Fibroblast of skin of abdomen (primary cell): ENCODE measurements at regions not wholly inside any gene's neighbourhood (a gene's known extent, or its start where the extent isn't known, plus 50 kb on each side); places are given as distances from the start of the nearest gene placed in this dataset.
A peak's percentile ranks its signal among the peaks of the same experiment; 100 is the strongest.

Experiments
- DNase-seq: peaks from one replicate; pipeline ENCODE4 v3.0.0-alpha.2; 2013

DNA sequence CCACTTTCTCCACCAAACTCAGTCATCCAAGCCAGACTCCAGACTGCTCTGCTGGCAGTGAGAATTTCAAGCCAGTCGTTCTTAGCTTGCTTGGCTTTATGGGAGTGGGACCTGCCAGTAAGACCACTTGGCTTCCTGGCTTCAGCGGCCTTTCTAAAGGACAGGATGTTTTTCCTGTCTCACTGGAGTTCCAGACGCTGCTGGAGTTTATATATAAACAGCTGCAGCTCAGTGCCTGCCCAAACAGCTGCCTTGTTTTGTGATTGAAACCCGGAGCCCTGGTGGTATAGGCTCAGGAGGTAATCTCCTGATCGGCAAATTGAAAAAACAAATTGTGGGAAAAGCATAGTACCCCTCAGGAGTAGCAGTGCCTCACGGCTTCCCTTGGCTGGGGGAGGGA is 1165.8 kb upstream of the ADGRL3 start:
- DNase-seq, result no peak

DNA sequence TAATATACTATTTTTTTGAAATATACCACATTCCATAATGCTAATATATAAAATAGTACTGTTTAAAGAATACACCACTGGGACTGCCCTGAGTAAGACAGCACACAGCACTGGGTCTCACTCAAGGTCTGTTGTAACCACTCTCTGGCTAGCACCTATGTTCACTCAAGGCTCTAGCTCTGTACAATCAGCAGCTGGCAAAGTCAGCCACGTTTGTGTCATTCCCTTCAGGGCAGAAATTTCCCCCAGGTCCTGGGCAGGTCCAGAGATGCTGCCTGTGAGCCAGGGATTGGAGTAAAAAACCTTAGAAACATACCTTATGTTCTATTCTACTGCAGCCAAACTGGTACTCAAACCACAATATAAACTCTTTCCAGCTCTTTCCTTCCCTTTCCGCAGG is 1160.2 kb upstream of the ADGRL3 start:
- no peak for DNase-seq

DNA sequence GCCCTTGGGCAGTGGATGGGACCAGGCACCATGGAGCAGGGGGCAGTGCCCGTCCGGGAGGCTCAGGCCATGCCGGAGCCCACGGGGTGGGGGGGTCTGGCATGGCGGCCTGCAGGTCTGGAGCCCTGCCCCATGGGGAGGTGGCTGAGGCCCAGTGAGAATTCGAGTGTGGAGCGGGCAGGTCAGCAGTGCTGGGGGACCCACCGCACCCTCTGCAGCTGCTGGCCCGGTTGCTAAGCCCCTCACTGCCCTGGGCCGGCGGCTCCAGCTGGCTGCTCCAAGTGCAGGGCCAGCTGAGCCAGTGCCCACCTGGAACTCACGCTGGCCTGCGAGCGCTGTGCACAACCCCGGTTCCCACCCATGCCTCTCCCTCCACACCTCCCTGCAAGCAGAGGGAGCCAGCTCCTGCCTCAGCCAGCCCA is 1157.9 kb upstream of the ADGRL3 start:
- no peak for DNase-seq

DNA sequence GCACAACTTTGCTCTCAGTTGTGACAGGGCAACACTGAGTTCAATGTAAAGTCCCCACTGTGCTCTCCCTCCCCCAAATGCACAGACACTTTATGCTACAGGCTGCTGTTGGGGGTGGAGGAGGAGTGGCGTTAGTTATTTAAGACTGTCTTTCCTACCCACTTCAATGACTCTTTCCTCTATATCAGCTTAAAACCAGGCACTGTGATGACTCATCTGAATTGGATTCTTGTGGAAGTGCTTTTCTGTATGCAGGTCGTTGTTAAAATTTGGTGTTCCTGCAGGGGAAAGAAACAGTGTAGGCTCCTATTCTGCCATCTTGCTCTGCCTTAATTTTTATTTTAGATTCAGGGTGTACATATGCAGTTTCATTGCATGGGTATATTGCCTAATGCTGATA is 1157.2 kb upstream of the ADGRL3 start:
- DNase-seq, result no peak

DNA sequence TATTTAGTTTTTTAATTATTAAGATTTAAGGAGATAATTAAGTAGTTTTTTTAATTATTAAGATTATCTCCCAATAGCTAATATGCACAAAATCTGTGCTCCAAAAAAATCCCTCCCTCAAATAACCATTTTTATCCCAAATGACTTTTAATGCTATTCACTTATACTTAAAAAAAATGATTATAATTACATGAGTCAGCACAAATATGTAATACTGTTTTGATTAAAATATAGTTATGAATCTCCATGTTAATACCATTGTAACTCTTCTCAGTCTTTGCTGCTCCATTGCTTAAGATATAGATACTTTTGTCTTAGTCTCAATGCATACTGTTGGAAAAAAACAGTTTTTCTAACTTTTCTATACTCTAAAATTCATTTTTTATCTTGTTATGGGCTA is 1121.1 kb upstream of the ADGRL3 start:
- no peak for DNase-seq

DNA sequence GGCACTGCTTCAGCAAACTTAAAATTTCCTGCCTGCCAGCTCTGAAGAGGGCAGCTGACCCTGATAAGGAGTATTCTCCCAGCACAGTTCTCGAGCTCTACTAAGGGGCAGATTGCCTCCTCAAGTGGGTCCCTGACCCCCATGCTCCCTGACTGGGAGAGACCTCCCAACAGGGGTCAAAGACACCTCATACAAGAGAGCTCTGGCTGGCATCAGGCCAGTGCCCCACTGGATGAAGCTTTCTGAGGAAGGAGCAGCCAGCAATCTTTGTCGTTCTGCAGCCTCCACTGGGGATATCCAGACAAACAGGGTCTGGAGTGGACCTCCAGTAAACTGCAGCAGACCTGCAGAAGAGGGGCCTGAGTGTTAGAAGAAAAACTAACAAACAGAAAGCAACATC is 1118.3 kb upstream of the ADGRL3 start:
- DNase-seq, result no peak

DNA sequence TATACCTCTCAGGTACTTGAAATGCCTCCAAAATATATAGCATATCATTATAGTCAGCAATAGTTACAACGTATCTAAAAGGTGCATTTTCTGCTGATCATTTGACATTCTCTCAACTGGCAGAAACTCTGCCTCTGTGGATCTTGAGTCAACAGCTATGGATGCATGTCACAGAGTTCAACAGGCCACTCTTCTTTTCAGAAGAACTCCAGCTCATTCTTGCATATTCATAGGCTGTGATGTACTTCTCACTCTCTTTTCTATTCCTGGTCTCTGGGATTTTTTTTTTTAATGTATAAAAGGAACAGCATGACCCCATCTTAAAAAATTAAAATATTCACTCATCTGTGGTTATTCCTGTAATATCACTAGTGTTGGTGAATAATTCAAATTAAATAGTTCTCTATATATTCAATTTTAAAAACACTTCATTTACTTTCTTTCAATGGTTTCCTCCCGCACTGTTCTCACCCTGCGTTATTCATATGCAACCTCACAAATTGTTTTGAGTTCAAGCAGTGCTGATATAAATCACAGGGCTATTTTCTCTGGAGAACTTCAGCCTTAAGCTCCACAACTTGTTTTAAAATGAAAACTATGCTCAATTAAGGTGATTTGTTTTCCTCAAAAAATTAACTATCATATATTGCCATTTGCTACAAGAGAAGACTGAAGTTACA is 1111.2 kb upstream of the ADGRL3 start:
- DNase-seq, result no peak

DNA sequence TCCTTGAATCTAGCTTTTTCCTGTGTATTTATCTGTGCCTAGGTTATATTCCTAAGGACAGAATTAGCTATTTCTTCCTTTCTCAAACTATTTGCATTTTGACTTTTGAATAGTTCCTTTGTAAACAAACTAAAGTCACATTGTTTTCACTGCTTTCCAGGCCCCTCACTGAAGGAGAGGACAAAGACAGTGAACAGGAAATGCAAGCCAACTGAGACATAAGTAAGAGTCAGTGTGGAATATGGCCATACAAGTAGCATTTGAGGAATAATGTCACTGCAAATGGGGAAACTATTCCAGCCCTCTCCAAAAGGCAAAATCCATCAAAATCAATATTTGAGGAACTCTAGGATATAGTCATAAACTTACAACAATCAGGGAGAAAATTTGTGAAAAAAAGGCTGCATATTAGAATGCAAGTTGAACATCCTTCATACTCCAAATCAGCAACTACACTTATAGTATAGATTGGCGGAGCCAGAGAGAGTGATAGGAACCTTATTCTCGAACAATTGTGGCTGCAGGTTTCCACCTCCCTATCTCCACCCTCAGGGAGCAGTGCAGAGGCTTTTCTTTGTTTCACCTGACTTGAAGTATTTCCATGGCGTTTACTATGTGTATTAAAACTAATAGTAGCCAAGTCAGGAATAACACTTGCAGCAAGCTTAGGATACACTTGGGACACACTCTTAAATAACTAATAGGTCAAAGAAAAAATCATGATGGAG is 1110.4 kb upstream of the ADGRL3 start:
- DNase-seq, result no peak

DNA sequence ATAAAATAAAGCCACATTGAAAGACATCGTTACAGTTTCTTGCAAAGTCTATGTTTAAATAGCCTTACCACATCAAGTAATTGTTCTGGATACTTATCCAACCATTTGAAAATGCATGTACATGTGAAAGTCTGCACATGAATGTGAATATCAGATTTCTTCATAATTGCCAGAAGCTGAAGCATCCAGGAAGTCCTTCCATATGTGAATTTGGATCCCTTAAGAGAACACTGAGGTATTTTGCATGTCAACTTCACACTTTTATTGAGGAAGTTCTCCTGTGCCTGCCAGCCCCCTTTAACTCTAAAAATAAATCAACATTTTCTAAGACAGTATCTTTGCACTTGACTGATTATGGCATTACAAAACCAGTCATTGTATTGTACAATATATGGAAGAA is 1103.5 kb upstream of the ADGRL3 start:
- no peak for DNase-seq

DNA sequence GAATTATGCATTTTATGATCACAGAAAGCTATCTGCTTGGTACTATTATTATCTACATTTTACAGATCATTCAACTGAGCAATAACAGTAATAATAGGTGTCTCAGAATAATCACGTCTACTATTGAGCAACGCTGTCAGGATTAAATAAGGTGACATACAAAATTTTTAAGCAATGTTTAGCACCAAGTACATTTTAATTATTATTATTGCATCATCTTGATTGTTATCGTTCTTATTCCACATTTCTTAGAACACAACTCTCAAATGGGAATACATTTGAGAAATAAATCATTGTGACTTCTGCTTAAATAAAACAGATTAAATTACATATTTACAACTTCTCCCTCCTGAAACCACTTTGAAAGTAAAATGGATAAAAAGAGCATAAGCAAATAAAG is 1083.5 kb upstream of the ADGRL3 start:
- no peak for DNase-seq

DNA sequence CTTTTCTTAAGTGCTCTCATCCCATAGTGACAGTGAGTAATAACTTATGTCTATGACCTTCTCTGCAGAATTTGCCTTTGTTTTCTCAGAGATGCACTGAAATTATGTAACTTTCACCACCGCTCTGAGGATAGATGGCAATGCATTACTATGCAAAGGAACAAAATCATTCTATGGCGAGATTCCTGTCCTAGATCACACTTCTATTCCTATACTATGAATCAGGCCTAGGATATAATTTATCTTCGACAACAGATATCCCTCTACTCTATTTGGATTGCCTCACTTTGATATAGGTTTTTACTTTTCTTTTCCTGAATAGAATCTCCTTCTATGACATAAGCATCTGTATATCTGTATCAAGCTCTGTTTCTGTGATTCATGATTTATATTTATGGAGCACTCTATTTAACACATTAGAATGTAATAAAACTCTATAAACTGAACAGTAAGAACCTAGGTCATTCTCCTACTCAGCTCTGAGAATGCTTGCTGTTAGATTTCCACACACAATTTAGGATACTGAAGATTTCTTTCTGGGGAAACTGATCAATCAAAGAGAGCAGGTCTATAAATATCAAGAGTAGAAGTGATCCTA is 1082.3 kb upstream of the ADGRL3 start:
- no peak for DNase-seq

DNA sequence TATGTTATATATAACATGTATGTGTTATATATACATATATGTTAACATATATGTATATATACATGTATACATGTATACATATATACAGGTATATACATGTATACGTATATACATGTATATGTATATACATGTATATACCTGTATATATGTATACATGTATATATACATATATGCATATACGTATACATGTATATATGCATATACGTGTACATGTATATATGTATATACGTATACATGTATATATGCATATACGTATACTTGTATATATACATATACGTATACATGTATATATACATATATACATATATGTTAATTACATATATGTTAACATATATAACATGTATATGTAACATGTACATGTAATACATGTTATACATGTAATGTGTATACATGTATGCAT is 1077.3 kb upstream of the ADGRL3 start:
- no peak for DNase-seq

DNA sequence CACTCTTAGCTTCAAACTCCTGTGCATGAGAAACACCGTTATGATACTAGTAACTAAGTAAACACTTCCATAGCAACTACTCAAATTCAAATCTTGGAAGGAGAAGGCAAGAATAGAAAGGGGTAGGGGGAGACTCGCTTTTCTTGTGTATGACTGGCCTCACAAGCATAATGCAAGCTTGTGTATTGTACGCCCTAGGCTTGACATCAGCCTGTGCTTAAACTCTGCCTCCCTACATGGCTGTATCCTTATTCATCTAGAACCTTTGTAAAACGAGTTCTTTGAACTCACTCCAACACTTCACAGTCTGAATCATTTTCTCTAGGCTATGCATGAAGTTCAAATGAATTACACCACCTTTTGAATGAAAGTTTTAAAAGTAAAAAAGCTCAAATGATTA is 1071.2 kb upstream of the ADGRL3 start:
- DNase-seq, result no peak

DNA sequence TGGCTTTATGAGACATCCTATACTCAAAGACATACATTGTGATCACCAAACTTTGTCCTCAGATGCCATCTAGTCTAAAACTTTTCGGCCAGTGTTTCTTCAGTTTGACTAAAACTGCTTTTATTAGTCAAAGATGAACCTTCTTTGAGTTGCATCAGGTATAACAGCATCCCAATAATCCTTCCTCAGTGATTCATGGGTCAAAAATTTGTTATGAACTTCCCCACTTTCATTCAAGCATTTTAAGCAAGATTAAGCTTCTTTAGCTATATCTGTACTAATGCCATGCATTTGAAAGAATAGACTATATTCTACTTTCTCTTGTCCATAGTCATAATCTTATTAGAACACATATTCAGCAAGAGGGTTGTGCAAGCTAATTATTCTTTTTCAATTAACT is 1070.4 kb upstream of the ADGRL3 start:
- peak; percentile 5 for DNase-seq

DNA sequence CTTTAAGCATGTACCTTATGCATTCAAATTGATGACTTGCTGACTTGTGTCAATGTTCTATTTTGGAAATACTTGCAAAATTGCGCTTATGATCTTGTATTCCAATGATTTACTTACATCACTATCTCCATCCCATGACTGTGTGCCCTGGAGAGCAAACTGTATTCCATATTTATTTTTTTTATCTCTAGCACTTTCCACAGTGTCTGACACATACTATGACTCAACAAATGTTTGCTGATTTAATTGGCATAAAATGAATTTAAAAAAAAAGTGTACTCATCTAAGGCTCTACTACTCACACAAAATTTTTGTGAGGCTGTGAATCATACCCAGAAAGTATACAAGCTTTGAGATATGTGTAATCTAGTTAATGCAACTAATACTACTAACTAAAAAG is 1066.8 kb upstream of the ADGRL3 start:
- peak; percentile 15 for DNase-seq

DNA sequence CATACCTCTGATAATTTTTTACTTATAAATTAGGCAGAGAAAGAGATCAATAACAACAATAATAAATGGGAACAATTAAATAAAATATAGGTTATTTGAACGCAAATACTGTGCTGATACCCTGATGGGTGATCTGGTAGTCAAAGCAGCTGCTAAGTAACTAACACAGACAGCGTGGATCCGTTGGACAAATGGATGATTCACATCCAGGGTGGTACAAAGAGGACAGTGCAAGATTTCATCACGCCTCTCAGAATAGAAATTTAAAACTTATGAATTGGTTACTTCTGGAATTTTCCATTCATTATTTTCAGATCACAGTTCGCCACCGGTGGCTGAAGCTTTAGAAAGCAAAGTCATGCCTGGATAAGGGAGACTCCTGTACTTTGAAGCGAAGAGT is 1066.0 kb upstream of the ADGRL3 start:
- DNase-seq, result no peak

DNA sequence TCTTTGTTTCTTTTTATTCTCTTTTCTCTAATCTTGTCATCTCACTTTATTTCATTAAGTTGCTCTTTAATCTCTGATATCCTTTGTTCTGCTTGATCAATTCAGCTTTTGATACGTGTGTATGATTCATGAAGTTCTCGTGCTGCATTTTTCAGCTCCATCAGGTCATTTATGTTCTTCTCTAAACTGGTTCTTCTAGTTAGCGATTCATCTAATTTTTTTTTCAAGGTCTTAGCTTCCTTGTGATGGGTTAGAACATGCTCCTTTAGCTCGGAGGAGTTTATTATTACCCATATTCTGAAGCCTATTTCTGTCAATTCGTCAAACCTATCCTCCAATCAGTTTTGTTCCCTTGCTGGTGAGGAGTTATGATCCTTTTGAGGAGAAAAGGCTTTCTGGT is 1045.0 kb upstream of the ADGRL3 start:
- DNase-seq, result no peak

DNA sequence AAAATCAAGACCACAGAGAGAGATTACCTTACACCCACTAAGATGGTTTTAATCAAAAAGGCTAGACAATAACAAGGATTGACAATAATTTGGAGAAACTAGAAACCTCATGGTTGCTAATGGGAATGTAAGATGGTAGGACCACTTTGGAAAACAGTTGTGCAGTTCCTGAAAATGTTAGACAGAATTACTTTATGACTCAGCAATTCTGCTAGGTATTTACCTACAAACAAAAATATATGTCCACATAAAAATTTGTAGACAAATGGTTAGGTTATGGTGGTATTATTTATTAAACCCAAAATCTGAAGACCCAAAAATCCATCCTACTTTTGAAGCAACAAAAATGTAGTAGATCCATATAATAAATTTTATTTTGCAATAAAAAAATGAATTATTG is 1027.0 kb upstream of the ADGRL3 start:
- no peak for DNase-seq

DNA sequence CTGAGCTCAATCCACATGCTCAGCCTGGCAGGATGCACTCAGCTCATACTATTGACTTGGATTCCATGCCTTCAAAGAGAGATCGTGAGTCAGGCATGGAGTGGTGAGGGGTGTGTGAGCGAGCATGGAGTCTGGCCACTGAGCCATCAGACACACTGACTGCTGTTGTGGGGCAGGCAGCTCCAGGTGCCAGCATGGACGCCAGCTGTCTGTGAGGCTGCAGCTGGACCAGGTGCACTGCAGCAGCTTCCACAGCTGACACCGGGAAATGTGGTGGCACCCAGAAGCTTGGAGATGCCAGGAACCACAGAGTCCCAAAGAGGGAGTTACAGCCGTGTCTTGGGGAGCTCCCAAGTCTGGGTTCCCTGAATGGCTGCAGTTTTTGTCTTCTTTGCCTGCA is 1026.4 kb upstream of the ADGRL3 start:
- DNase-seq, result no peak

DNA sequence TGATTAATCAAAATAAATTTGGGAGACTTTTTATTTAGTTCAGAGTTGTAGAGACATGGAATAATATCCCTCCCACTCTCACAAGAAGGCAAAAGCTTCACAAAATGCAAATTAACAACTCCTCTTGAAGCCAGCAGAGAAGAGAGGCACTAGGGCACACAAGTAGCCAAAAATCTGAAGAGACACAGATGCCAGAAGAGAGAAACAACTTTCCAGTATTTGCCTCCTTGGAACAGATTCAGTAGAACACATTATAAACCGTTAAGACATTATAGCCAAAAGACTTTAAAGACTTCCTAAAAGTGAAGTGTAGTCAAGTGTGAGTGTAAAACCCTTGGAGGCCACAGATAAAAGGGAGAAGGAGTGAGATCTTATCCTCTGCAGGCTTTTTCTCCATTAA is 1024.9 kb upstream of the ADGRL3 start:
- DNase-seq, result no peak

DNA sequence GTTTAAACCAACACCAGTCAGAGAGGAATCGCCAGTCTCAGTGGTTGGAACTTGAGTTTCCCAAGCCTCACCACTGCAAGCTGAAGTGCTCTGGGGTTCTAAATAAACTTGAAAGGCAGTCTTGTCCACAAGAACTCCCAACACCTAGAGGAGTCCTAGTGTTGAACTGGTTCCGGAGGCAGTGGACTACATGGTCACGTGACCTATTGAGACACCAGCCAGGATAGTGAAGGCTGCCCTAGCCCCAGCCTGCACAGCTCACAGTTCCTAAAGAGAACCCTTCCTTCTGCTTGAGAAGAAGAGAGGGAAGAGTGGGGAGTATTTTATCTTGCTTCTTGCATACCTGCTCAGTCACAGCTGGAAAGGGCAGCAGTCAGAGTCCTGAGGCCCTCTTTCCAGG is 1012.7 kb upstream of the ADGRL3 start:
- no peak for DNase-seq

DNA sequence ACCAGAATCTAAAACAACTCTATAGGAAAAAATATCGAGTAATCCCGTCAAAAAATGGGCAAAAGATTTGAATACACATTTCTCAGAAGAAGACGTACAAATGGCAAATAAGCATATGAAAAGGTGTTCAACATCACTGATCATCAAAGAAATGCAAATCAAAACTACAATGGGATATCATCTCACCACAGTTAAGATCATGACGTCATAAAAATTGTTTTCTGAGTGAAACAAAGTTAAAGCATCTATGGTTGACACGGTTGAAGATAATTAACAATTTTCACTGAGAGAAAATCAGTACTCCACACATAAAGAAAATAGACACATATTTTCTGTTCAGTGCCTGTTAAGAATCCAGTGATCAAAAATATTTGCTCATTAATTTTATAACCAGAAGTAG is 1010.8 kb upstream of the ADGRL3 start:
- no peak for DNase-seq

DNA sequence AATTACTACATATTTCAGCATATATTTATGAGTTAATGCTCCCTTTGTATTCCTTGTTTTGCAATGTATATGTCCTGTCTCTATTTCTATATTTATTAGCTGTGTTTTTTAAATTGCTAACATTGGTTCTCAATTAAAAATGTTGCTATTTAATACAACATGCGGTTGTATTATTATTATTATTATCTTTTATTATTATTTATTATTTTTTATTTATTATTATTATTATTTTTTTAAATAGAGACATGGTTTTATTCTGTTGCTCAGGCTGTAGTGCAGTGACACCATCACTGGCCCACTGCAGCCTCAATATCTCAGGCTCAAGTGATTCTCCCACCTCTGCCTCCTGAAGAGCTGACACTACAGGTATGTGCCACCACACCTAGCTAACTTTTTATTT is 1005.9 kb upstream of the ADGRL3 start:
- DNase-seq, result no peak

DNA sequence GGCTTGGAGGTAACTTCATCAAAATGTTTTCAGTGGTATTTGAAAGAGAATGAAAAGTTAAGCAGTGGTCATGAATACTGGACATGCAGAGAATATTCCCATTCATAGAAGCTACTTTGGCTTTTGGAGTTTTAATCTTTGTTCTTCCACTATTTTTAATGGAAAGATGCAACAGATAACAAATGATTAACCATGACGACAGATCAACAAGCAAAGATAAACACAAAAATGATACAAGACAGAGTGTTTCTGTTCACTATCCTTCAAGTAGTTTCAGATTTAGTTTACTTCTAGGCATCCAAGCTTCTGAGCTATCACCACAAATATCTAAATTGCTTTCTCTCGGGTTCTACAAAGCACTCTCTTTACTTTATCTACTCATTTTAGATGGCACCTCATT is 1004.9 kb upstream of the ADGRL3 start:
- DNase-seq, result no peak
